ENCODE measurements at regions not wholly inside any gene's neighbourhood (a gene's known extent, or its start where the extent isn't known, plus 50 kb on each side); places are given as distances from the start of the nearest gene placed in this dataset.

GRCh38 chr3:150346266-150346665 lies 61.8 kb upstream of the TSC22D2 start:
- no peak for ATAC-seq
- intact Hi-C loops (cut with micrococcal nuclease): no loop called here
- no peaks in the 10 kb centered on the region for H3K27me3 ChIP-seq (ENCODE audit: low read length)
- H3K4me1 ChIP-seq (ENCODE audit: insufficient read depth, low read length): peaks cover 74% of the 10 kb centered on the region
- peak overlapping the region; percentile 83; the same call in 1 of the 2 replicates for H3K27ac ChIP-seq (ENCODE audit: low read length)
- H3F3A ChIP-seq (ENCODE audit: low read length, unreplicated experiment): peaks cover 9% of the 10 kb centered on the region
- no TSS peak for BruUV-seq (replicated peaks)
- no peak for DNase-seq
- 0 out of 2 replicates have a peak, but pooled peaks cover 4% of the 10 kb centered on the region for H3K79me2 ChIP-seq (ENCODE audit: low read length)
- no peak overlapping the region for H3K9ac ChIP-seq (ENCODE audit: low read length)
- no peaks in the 10 kb centered on the region for H3K36me3 ChIP-seq (ENCODE audit: low read depth, low read length)
- H3K4me2 ChIP-seq (ENCODE audit: low read length): peak overlapping the region; percentile 72
- H3K9me3 ChIP-seq (ENCODE audit: low read length): no peaks in the 10 kb centered on the region
- no peak overlapping the region for H2AFZ ChIP-seq (ENCODE audit: low read length)
- no peak overlapping the region for H3K4me3 ChIP-seq (ENCODE audit: low read length)
- ChIA-PET POLR2A (ENCODE audit: unreplicated experiment) (no interaction called here), CTCF (no interaction called here)
- TF ChIP-seq CTCF (conservative IDR thresholded peaks at IDR 0.05; ENCODE audit: low read depth, low read length) (no peak), EZH2 (IDR thresholded peaks at IDR 0.05; ENCODE audit: low read length, unreplicated experiment) (no peak), EZH2phosphoT487 (IDR thresholded peaks at IDR 0.05; ENCODE audit: borderline replicate concordance, low read length) (no peak)
- no peaks in the 10 kb centered on the region for H4K20me1 ChIP-seq (ENCODE audit: low read length)
- no peaks in the 10 kb centered on the region for H3K9me2 ChIP-seq (replicated peaks; ENCODE audit: low read length)

- peak overlapping the region; percentile 40 for H3K27ac ChIP-seq (ENCODE audit: low read length)
- ChIA-PET POLR2A (ENCODE audit: unreplicated experiment) (interaction anchor here (0.6 kb wide), 1 partner anchor 64 kb away, joined by 5 read pairs; no protein-coding TSS in a partner anchor), CTCF (no interaction called here)
- intact Hi-C loops (cut with micrococcal nuclease): loop anchor here (2.0 kb wide), 1 partner anchor 150 kb away; no protein-coding TSS in a partner anchor
- 0 out of 2 replicates have a peak, but pooled peaks cover 4% of the 10 kb centered on the region for H3K79me2 ChIP-seq (ENCODE audit: low read length)
- DNase-seq: peak; percentile 100
- ATAC-seq: peak; percentile 35
- H3K36me3 ChIP-seq (ENCODE audit: low read depth, low read length): no peaks in the 10 kb centered on the region
- H4K20me1 ChIP-seq (ENCODE audit: low read length): no peaks in the 10 kb centered on the region
- H3K9me2 ChIP-seq (replicated peaks; ENCODE audit: low read length): no peaks in the 10 kb centered on the region
- peak overlapping the region; percentile 15; the same call in 1 of the 2 replicates for H3K4me3 ChIP-seq (ENCODE audit: low read length)
- H3K27me3 ChIP-seq (ENCODE audit: low read length): no peaks in the 10 kb centered on the region
- no peaks in the 10 kb centered on the region for H3K9me3 ChIP-seq (ENCODE audit: low read length)
- peak overlapping the region; percentile 72 for H3K4me2 ChIP-seq (ENCODE audit: low read length)
- peaks cover 9% of the 10 kb centered on the region for H3F3A ChIP-seq (ENCODE audit: low read length, unreplicated experiment)
- no TSS peak for BruUV-seq (replicated peaks)
- TF ChIP-seq CTCF (conservative IDR thresholded peaks at IDR 0.05; ENCODE audit: low read depth, low read length) (no peak), EZH2phosphoT487 (IDR thresholded peaks at IDR 0.05; ENCODE audit: borderline replicate concordance, low read length) (no peak), EZH2 (IDR thresholded peaks at IDR 0.05; ENCODE audit: low read length, unreplicated experiment) (no peak)
- no peak overlapping the region for H3K9ac ChIP-seq (ENCODE audit: low read length)
- H2AFZ ChIP-seq (ENCODE audit: low read length): no peak overlapping the region
- H3K4me1 ChIP-seq (ENCODE audit: insufficient read depth, low read length): peaks cover 74% of the 10 kb centered on the region
Observed at GRCh38 chr3:150345021-150345538, 63.0 kb upstream of the TSC22D2 start.

GRCh38 chr3:150344079-150344759 lies 63.9 kb upstream of the TSC22D2 start:
- Histone ChIP-seq H3K4me1 (ENCODE audit: insufficient read depth, low read length) (peaks cover 66% of the 10 kb centered on the region), H3K79me2 (ENCODE audit: low read length) (0 out of 2 replicates have a peak, but pooled peaks cover 4% of the 10 kb centered on the region), H3K9ac (ENCODE audit: low read length) (no peak overlapping the region), H2AFZ (ENCODE audit: low read length) (0 out of 2 replicates have a peak overlapping the region, but pooled peaks have one; percentile 10), H3K9me2 (replicated peaks; ENCODE audit: low read length) (no peaks in the 10 kb centered on the region), H3K36me3 (ENCODE audit: low read depth, low read length) (no peaks in the 10 kb centered on the region), H4K20me1 (ENCODE audit: low read length) (no peaks in the 10 kb centered on the region), H3K4me2 (ENCODE audit: low read length) (peak overlapping the region; percentile 14), H3F3A (ENCODE audit: low read length, unreplicated experiment) (peaks cover 9% of the 10 kb centered on the region), H3K4me3 (ENCODE audit: low read length) (no peak overlapping the region), H3K27ac (ENCODE audit: low read length) (peak overlapping the region; percentile 34; the same call in 1 of the 2 replicates), H3K27me3 (ENCODE audit: low read length) (no peaks in the 10 kb centered on the region), H3K9me3 (ENCODE audit: low read length) (no peaks in the 10 kb centered on the region)
- ChIA-PET POLR2A (ENCODE audit: unreplicated experiment) (interaction anchor here (0.6 kb wide), 1 partner anchor 25 kb away, joined by 3 read pairs; no protein-coding TSS in a partner anchor), CTCF (no interaction called here)
- DNase-seq (no peak), ATAC-seq (no peak)
- no peak for TF ChIP-seq CTCF (conservative IDR thresholded peaks at IDR 0.05; ENCODE audit: low read depth, low read length)
- no peak for TF ChIP-seq EZH2 (IDR thresholded peaks at IDR 0.05; ENCODE audit: low read length, unreplicated experiment)
- no peak for TF ChIP-seq EZH2phosphoT487 (IDR thresholded peaks at IDR 0.05; ENCODE audit: borderline replicate concordance, low read length)
- intact Hi-C loops (cut with micrococcal nuclease): loop anchor here (2.0 kb wide), 1 partner anchor 151 kb away; no protein-coding TSS in a partner anchor
- no TSS peak for BruUV-seq (replicated peaks)
